ENCODE measurements at regions not wholly inside any gene's neighbourhood (a gene's known extent, or its start where the extent isn't known, plus 50 kb on each side); places are given as distances from the start of the nearest gene placed in this dataset.
"Not testable (repeated sequence)": the region's sequence is repeated elsewhere in the genome, so short reads cannot be mapped to it uniquely, and the experiment has no call there.

DNA sequence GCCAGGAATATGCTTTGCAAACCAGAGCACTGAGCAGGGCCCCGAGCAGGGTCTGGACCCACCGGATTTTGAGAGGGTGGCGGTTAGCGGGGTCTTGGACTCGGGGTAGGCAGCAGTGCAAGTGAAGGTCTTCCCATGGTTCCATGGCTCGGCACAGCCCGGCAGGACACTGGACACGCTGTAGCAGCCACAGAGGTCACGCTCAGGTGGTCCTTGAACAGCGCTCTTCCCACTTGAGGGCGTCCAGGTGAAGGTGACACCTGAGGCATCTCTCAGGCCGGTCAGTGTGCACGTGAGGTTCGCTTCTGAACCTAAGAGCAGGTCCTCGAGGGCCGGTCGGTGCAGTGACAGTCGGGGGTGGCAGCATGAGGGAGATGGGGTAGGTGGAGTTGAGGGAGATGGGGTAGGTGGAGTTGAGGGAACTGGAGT lies 181.4 kb downstream of the TMEM121 start:
- H3K4me1 ChIP-seq (ENCODE audit: insufficient read depth, low read length); intact Hi-C loops (cut with micrococcal nuclease; ENCODE audit: unreplicated experiment); H3K9ac ChIP-seq (ENCODE audit: insufficient read depth, low read depth, low read length); BruUV-seq (replicated peaks); H3K4me3 ChIP-seq (replicated peaks in 1 of 3; ENCODE audit: insufficient read depth in 1 of 3, low read depth in 2 of 3, low read length in 3 of 3); H3K27ac ChIP-seq (ENCODE audit: extremely low read length, insufficient read depth, low read length); ATAC-seq; FAIRE-seq; H3K4me2 ChIP-seq (ENCODE audit: low read depth, low read length); CTCF ChIA-PET (ENCODE audit: low intra/inter-chr PET ratio, low total read pairs); POLR2A ChIA-PET; H3K79me2 ChIP-seq (ENCODE audit: insufficient read depth, low read length); DNase-seq (ENCODE audit: low spot score); in situ Hi-C loops (cut with HindIII; ENCODE audit: extremely low pct_ligation_motif_present, low pct_unique_long_range_greater_than_20kb); H3K9me3 ChIP-seq (ENCODE audit: low read length); H3K27me3 ChIP-seq (ENCODE audit: control insufficient read depth in 1 of 2, insufficient read depth in 2 of 2, low read length in 2 of 2); H3K36me3 ChIP-seq (replicated peaks in 1 of 2; ENCODE audit: control insufficient read depth in 1 of 2, insufficient read depth in 2 of 2, low read length in 2 of 2); H4K20me1 ChIP-seq (ENCODE audit: insufficient read depth, low read length); H2AFZ ChIP-seq (ENCODE audit: low read length): not testable (repeated sequence)
- 3% methylated on average over 14 of the region's 18 CpGs for WGBS (ENCODE audit: low lambda C conversion rate)

DNA sequence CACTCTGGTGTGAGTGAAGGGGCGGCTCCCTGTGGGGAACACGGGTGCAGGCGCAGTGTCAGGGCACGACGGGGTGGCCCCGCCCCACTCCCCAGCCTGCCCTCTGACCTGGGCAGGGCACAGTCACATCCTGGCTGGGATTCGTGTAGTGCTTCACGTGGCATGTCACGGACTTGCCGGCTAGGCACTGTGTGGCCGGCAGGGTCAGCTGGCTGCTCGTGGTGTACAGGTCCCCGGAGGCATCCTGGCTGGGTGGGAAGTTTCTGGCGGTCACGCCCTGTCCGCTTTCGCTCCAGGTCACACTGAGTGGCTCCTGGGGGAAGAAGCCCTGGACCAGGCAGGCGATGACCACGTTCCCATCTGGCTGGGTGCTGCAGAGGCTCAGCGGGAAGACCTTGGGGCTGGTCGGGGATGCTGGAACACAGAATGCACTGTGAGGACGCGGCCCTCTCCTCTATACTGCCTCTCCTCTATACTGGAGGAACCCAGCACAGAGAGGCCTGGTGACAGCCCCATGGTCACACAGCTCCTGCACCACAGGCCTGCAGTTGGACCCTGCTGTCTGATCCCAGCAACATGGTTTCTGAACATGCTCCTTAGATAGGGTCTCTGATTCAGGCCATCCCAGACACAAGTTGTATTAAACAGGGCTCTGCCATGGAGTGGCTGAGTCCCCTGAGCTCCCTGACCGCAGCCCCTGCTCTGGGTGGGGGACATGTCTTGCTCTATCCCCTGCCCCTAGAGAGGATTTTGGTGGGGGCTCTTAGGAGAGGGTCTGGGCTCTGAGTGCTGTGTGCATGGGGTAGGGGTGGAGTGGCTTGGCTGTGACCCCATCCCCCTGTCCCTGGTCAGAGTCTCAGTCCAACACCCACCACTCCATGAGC lies 182.1 kb downstream of the TMEM121 start:
- H2AFZ ChIP-seq (ENCODE audit: low read length); DNase-seq (ENCODE audit: low spot score); BruUV-seq (replicated peaks); POLR2A ChIA-PET; FAIRE-seq; H3K27ac ChIP-seq (ENCODE audit: extremely low read length, insufficient read depth, low read length); in situ Hi-C loops (cut with HindIII; ENCODE audit: extremely low pct_ligation_motif_present, low pct_unique_long_range_greater_than_20kb); H3K36me3 ChIP-seq (replicated peaks in 1 of 2; ENCODE audit: control insufficient read depth in 1 of 2, insufficient read depth in 2 of 2, low read length in 2 of 2); H3K9ac ChIP-seq (ENCODE audit: insufficient read depth, low read depth, low read length); H3K27me3 ChIP-seq (ENCODE audit: control insufficient read depth in 1 of 2, insufficient read depth in 2 of 2, low read length in 2 of 2); H3K4me3 ChIP-seq (replicated peaks in 1 of 3; ENCODE audit: insufficient read depth in 1 of 3, low read depth in 2 of 3, low read length in 3 of 3); H3K4me2 ChIP-seq (ENCODE audit: low read depth, low read length); CTCF ChIA-PET (ENCODE audit: low intra/inter-chr PET ratio, low total read pairs); H4K20me1 ChIP-seq (ENCODE audit: insufficient read depth, low read length); H3K9me3 ChIP-seq (ENCODE audit: low read length); H3K79me2 ChIP-seq (ENCODE audit: insufficient read depth, low read length); H3K4me1 ChIP-seq (ENCODE audit: insufficient read depth, low read length); intact Hi-C loops (cut with micrococcal nuclease; ENCODE audit: unreplicated experiment): not testable (repeated sequence)
- ATAC-seq, result peak; percentile 25
- WGBS (ENCODE audit: low lambda C conversion rate), result no CpG with 5 or more reads among the region's 24 CpGs
- TF ChIP-seq ZNF768 (CRISPR knock-in tag; IDR thresholded peaks at IDR 0.05), result peak; percentile 60

Measured in HepG2 (cell line).